HT1080 (cell line): ENCODE measurements at regions not wholly inside any gene's neighbourhood (a gene's known extent, or its start where the extent isn't known, plus 50 kb on each side); places are given as distances from the start of the nearest gene placed in this dataset.
"Not testable (repeated sequence)": the region's sequence is repeated elsewhere in the genome, so short reads cannot be mapped to it uniquely, and the experiment has no call there.

Experiments
- DNase-seq: peaks from one replicate; pipeline ENCODE4 v3.0.0-alpha.2; 2015; ENCODE audit warnings: low read depth

DNA sequence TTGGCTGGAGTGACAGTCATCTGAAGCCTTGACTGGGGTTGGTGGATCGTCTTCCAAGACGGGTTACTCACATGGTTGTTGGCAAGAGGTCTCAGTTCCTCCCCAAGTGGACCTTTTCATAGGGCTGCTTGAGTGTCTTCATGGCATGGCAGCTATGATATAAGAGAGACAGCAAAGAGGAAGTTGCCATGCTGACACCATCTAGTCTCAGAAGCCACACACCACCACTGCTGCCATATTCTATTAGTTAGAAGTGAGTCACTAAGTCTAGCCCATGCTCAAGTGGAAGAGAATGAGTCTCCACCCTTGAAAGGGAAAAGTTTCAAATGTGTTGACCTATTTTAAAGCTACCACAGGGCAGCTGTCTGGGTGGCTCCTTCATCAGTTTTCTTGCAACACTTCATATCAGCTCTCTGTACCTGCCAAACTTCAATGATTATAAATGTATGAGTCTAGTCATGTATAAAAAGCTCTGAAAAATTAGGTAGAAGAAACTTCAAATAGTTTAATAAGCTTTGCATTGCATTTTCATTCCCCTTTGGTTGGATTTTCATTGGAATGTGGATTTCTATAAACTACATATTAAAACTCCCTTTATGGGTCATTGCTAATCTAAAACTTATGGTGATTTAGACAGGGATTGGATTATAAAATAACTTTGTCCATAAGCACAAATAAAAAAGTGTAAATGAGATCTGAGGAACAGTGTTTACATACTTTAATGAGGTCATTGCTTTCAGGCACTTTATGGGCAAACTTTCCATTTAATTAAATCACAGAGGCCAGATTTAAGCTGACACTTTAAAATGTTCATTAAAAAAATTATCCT lies 68.0 kb upstream of the ATXN3L start:
- peak; percentile 72 for DNase-seq

DNA sequence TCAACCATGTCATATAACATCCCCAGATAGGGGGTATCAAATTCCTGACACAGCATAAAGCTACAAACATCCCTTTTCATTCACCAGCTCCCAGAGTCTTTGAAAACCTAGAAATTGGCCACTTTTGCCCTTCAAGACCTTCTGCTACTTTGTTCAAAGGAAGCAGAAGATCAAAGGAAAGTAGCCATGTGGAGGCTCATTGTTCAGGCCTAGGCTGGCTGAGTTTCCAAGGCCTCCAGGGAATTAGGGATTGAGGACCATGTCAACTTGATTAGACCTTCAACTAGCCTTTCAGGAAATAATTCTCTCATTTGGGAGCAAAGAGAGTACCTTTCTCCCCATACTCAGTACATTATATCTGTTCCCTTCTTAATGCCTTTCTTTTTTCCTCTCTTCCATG lies 66.8 kb upstream of the ATXN3L start:
- no peak for DNase-seq

DNA sequence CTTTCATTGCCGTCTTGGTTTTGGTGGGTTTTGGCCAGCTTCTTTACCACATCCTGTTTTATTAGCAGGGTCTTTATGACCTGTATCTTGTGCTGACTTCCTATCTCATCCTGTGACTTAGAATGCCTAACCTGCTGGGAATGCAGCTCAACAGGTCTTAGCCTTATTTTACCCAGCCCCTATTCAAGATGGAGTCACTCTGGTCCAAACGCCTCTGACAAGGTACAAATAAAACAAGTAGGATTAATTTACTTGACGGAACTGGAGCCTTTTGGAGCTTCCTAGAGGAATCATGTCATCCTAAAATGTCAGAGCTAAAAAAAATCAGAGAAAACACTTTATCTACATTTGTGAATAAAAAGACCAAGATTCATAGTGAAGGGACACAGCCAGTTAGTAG lies 66.2 kb upstream of the ATXN3L start:
- DNase-seq: peak; percentile 59

DNA sequence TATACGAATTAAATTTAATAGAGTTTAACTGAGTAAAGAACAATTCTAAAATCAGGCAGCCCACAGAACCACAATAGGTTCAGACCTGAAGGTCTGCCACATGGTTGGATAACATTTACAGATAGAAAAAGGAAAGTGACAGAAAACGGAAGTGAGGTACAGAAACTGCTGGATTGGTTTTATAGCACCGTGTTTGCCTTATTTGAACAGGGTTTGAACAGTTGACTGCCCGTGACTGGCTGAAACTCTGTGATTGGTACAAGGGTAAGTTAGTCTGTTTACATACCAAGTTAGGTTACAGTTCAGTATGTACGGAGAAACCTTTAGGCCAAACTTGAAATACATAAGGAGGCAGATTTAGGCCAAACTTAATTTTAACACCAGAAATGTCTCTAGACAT lies 64.1 kb upstream of the ATXN3L start:
- no peak for DNase-seq

DNA sequence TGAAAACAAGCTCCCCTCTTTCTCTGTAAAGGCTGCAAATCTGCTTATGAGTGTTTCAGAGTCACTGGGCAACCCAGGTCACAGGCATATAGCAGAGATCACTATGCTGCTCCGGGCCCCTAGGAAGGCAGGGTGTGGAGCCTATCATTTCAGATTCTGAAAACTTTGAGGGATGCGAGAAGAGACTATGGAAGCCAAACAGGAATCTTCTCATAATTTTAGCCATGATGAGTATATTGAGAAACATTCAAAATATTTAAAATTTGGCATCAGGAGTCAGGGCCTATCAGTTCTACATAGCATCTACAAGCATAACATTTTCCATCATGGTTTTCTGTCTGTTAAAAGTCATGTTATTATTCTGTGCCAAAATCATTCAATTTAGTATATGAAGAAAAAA lies 61.7 kb upstream of the ATXN3L start:
- DNase-seq: no peak

DNA sequence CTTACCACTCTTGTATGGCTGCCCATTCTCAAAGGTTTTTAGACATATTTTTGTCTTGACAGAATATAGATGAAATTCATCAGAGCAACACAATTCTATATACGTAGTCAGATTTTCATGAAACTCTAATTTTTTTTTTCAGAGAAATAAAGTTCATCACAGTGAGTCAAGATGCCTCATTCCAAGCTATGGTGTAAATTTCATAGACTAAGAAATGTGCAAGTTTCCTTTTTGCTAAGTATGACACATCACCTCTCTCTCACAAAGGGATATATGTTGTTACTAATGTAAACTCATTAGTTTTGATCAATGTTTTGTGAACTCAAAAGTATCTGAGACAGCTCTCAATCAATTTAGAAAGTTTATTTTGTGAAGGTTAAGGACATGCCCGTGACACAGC lies 60.4 kb upstream of the ATXN3L start:
- peak; percentile 57 for DNase-seq

DNA sequence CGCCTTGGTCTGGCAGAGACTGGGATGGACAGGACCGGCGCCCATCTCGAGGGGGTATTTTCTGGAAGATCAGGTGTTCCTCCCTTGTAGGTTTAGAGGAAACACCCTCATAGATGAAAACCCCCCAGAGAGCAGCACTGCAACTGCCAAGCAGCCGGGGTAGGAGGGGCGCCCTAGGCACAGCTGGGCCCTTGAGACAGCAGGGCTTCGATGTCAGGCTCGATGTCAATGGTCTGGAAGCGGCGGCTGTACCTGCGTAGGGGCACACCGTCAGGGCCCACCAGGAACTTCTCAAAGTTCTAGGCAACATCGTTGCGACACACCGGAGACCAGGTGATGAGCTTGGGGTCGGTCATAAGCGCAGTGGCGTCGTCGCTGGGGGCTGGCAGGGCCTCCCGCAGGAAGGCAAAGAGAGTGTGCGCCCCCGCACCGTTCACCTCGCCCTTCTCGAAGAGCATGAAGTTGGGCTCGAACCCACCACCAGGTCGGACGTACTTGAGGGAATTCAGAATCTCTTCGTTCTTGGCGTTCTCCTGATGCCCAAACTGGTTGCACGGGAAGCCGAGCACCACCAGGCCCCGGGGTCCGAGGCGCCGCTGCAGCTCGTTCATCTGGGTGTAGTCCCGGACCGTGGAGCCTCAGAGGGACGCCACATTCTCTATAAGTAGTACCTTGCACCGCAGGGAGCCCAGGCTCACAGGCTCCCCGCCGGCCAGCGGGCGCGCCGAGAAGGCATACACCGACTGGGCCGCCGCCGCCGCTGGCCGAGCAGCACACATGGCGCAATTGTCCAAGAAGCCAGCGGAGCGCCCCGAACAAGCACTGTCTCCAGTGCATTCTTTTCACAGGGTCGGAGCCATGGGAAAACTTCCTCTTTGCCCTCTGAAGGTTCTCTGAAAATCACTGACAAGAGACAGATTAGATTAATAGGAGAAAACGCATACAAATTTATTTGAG lies 59.0 kb upstream of the ATXN3L start:
- not testable (repeated sequence) for DNase-seq

DNA sequence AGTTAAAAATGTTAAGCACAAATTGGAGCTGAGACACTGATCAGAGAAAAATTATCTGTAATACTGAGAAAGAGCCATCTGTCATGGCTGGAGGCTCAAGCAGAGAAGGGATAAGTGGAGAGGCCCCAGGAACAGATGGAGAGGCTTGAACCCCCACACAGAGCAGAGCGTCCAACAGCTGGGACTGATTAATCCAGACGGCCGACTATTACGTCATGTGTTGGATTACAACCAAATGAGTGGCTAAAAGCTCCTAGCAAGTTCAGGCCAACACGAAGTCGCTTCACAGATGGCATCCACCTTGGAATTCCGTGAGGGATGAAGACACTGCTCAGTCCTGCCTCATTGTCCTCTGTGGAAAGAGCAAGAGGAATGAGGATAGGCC lies 57.7 kb upstream of the ATXN3L start:
- DNase-seq: no peak

DNA sequence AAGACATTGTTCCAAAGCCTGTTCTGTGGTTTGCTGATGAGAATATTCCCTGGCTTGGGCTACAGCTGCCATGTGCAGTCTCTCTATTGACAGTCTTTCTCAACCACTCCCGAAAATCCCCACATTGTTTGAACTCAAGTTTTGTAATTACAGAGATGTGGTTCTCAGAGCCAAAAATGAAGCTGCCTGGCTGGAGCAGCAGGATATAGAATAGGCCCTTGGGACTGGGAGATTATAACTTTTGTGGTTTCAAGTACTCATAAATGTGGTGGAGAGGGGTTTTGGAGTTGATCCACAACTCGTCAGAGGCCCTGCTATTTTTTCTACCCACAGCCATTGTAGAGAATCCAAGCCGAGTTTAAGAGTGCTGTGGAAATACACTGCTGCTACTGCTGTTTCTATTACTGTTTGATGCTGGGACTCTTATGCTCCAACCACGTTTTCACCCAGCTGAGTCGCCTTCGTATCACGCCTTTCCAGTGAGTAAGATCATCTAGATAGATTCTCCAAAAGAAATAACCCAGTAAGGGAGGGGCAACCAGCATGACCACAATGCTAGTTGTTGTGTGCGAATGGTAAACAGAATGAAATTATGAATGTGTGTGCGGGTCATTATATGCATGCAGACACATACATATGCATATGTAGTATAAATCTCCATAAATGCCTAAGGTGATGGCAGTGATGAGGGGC lies 57.1 kb upstream of the ATXN3L start:
- DNase-seq: peak; percentile 84

DNA sequence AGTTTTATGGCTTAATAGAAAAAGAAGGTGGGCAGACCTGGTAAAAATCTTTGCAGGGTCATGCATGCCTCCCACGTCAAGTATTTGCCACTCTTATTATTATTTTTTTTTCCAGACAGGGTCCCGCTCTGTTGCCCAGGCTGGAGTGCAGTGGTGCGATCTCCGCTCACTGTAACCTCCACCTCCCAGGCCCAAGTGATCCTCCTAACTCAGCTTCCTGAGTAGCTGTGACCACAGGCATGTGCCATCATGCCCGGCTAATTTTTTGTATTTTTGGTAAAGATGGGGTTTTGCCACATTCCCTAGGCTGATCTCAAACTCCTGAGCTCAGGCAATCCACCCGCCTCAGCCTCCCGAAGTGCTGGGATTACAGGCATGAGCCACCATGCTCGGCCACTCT lies 55.7 kb upstream of the ATXN3L start:
- DNase-seq: not testable (repeated sequence)

DNA sequence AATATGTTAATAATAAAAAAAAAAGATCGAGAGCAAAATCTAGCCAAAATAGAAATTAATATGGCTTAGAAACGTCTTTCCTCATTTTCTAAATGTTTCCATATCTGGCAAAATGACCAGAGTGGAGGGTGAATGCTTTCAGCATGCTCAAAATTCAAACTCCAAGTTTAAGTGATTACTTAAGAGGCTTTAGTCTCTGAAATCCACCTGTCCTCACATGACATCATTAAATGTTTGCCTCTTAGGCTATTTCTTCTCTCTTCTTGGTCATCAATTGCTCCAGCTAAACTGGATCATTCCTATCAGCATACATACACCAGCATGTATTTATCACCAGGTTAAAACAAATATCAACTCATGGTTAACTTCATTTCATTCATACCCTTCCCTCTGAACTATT lies 54.5 kb upstream of the ATXN3L start:
- DNase-seq: no peak

DNA sequence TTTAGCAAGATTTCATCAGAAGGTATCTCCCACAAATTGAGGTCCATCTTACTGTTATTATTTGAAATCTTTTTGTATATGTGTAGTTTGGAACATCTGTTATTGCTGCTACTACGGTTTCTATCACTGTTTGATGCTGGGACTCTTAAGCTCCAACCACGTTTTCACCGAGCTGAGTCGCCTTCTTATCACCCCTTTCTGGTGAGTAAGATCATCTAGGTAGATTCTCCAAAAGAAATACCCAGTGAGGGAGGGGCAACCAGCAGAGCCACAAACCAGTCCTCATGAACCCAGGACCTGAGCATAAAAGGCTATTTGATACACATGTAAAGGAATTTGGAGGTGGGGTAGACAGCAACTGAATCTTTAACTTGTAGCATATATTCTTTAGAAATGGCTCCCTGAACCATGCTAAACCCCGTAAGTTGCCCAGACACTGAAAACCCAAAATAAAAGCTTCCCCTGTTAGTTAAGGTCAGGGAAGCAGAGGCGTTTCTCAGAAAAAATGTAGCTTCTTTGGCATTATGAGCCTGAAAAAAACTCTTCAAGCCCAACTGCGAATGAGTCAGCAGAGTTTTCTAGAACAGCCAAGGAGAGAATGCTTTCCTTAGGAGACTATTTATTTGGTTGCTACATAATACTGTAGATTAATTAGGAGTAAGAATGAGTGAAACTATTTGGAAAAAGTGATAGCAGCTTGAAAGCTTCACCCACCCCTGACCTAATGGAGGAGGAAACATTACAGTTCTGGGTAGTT lies 53.8 kb upstream of the ATXN3L start:
- DNase-seq: no peak

DNA sequence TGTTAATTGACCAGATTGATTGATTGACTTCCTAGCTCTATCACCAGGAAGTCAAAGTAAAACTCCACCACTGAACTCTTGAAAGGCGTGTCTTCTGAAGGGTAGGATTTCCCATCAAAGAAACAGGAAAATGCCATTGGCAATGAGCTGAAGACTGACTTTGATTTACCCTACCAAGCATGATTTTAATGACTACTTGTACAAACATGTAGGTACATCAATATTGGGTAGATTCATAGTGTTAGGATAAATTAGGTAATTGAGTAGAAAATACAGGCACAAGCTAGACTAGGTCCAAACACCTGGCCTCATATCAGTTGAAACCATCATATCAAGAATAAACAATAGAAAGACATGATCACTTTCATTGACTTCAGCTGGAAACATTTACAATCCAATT lies 53.2 kb upstream of the ATXN3L start:
- no peak for DNase-seq

DNA sequence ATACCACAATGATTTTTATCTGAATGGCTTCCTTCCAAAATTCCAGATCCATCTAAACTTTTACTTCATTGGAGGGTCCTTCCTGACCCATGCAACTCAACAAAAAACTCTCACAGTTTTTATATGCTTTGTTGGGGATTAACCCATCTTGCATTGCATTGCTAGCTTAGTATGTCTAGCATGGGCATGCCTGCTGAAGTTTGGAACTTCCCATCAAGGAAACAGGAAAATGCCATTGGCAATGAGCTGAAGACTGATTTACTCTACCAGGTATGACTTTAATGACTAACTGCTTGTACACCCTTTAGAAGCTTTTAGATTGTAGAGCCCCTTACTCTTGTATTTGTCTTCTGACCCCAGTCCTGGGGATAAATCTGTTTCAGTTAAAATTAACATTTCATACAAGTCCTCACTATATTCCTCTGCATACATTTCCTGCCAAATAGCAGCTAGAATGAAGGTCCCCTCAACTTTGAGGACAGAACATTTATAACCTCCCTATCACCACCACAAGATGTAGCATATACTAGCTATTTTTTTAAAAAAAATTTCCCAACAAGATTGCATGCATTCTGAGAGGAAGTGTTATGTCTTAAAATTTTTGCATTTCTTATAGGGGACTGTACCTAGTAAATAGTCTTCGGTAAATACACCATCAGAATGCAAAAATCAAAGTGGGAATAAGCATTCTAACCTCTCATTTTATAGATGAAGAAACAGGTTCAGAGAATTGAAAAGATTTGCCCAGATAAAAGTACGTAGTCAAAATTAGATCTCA lies 52.5 kb upstream of the ATXN3L start:
- no peak for DNase-seq

DNA sequence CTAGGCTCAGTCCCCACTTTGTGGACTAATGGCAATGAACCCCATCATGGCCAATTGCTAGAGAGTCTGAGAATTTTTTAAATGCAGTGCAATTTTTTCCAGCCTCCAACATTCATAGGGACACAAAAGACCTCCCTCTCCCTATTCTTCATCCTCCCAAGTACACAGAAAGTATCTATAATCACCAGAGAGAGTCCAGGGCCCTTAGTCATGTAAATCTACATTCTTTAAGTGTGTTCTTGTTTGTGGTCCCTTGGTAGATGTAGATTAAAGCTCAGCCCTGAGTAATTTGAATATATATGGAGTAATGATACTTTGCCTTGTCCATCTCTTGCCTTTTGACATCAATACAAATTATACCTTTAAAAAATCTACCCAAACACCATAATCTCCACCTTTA lies 51.3 kb upstream of the ATXN3L start:
- DNase-seq: no peak

DNA sequence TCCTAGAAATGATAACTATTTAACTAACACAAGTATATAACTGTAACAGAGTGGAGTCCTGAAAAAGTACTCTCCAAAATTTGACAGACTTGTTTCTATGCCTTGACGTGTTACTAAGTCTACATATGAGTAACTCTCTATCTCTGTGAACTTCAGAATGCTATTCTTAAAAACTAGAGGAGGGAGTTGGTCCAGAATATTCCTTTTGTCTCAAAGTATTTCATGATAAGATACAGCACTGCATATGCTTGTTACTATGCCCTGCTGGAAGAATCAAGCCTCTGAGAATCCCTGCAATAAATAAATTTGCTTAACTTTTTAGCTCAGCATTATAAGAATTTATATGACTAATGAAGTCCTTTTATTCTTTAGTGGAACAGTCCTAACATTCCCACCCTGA lies 50.9 kb upstream of the ATXN3L start:
- no peak for DNase-seq
